KMS-11 (cell line): ENCODE measurements at regions not wholly inside any gene's neighbourhood (a gene's known extent, or its start where the extent isn't known, plus 50 kb on each side); places are given as distances from the start of the nearest gene placed in this dataset.

Source experiments
- H2AFZ ChIP-seq: fragments of 200-600 bp; sonication (generic); 2 replicates; pipeline ENCODE4 v1.6.1; 2016; ENCODE audit warnings: antibody characterized with exemption, mixed run types, low read depth
- H3K27ac ChIP-seq: fragments of 200-600 bp; sonication (generic); 2 replicates; pipeline ENCODE4 v1.6.1; 2016; ENCODE audit warnings: mild to moderate bottlenecking, mixed run types
- H3K27me3 ChIP-seq: fragments of 200-600 bp; sonication (generic); 2 replicates; pipeline ENCODE4 v1.6.1; 2017; ENCODE audit warnings: mild to moderate bottlenecking, low read depth, mixed run types, moderate library complexity; ENCODE audit not compliant: insufficient read depth
- H3K36me3 ChIP-seq: fragments of 200-600 bp; sonication (generic); 2 replicates; pipeline ENCODE4 v1.6.1; 2017; ENCODE audit warnings: mild to moderate bottlenecking, mixed run types; ENCODE audit not compliant: insufficient read depth
- H3K4me1 ChIP-seq: fragments of 200-600 bp; sonication (generic); 2 replicates; pipeline ENCODE4 v1.6.1; 2016; ENCODE audit warnings: mild to moderate bottlenecking, low read depth, mixed run types; ENCODE audit not compliant: poor library complexity, severe bottlenecking
- H3K4me2 ChIP-seq: fragments of 200-600 bp; sonication (generic); 2 replicates; pipeline ENCODE4 v1.7.0; 2016; ENCODE audit warnings: mild to moderate bottlenecking, mixed run types
- H3K4me3 ChIP-seq: fragments of 200-600 bp; sonication (generic); IDR thresholded peaks from 2 replicates; pipeline ENCODE4 v1.6.1; 2017; ENCODE audit warnings: low read depth, low read length, mixed read lengths; ENCODE audit not compliant: insufficient read depth
- H3K79me2 ChIP-seq: fragments of 200-600 bp; sonication (generic); 2 replicates; pipeline ENCODE4 v1.6.1; 2016; ENCODE audit warnings: low read depth, mixed run types; ENCODE audit not compliant: insufficient read depth
- H3K9ac ChIP-seq: fragments of 200-600 bp; sonication (generic); 2 replicates; pipeline ENCODE4 v1.6.1; 2016; ENCODE audit warnings: mild to moderate bottlenecking, mixed run types
- H4K20me1 ChIP-seq: fragments of 200-600 bp; sonication (generic); 2 replicates; pipeline ENCODE4 v1.6.1; 2016; ENCODE audit warnings: mild to moderate bottlenecking, mixed run types; ENCODE audit not compliant: insufficient read depth
- CTCF ChIP-seq: fragments of 200-600 bp; sonication (generic); conservative IDR thresholded peaks from 2 replicates; pipeline ENCODE4 v1.6.1; 2017; ENCODE audit warnings: low read depth, mild to moderate bottlenecking, antibody characterized with exemption, low read length, moderate library complexity, mixed read lengths

- Histone ChIP-seq H3K4me1 (peaks cover 12% of the 10 kb centered on the region), H3K4me2 (no peak overlapping the region), H3K79me2 (no peaks in the 10 kb centered on the region), H3K9ac (no peak overlapping the region), H3K36me3 (no peaks in the 10 kb centered on the region), H3K27me3 (no peaks in the 10 kb centered on the region), H4K20me1 (no peaks in the 10 kb centered on the region), H2AFZ (no peak overlapping the region), H3K27ac (no peak overlapping the region), H3K4me3 (no peak overlapping the region)
- TF ChIP-seq CTCF = no peak
These were observed 352.1 kb upstream of the SLITRK1 start for GRCh38 chr13:84234416-84234815.

GRCh38 chr13:84230568-84230967 is 348.3 kb upstream of the SLITRK1 start:
- no peak overlapping the region for H3K4me3 ChIP-seq
- no peaks in the 10 kb centered on the region for H3K4me1 ChIP-seq
- no peak overlapping the region for H3K9ac ChIP-seq
- no peak overlapping the region for H3K4me2 ChIP-seq
- no peaks in the 10 kb centered on the region for H3K27me3 ChIP-seq
- H3K79me2 ChIP-seq = no peaks in the 10 kb centered on the region
- H2AFZ ChIP-seq = no peak overlapping the region
- no peaks in the 10 kb centered on the region for H4K20me1 ChIP-seq
- TF ChIP-seq CTCF = no peak
- no peak overlapping the region for H3K27ac ChIP-seq
- H3K36me3 ChIP-seq = no peaks in the 10 kb centered on the region

GRCh38 chr13:84211048-84211447 is 328.8 kb upstream of the SLITRK1 start:
- TF ChIP-seq CTCF = no peak
- no peaks in the 10 kb centered on the region for H3K36me3 ChIP-seq
- H3K9ac ChIP-seq = no peak overlapping the region
- H3K27me3 ChIP-seq = no peaks in the 10 kb centered on the region
- H3K4me3 ChIP-seq = no peak overlapping the region
- H4K20me1 ChIP-seq = no peaks in the 10 kb centered on the region
- no peak overlapping the region for H3K27ac ChIP-seq
- no peaks in the 10 kb centered on the region for H3K4me1 ChIP-seq
- no peak overlapping the region for H2AFZ ChIP-seq
- H3K4me2 ChIP-seq = no peak overlapping the region
- H3K79me2 ChIP-seq = no peaks in the 10 kb centered on the region

- no peaks in the 10 kb centered on the region for H3K36me3 ChIP-seq
- no peaks in the 10 kb centered on the region for H3K4me1 ChIP-seq
- no peak overlapping the region for H3K4me2 ChIP-seq
- no peak overlapping the region for H3K27ac ChIP-seq
- no peak overlapping the region for H3K4me3 ChIP-seq
- no peaks in the 10 kb centered on the region for H4K20me1 ChIP-seq
- TF ChIP-seq CTCF = no peak
- H3K27me3 ChIP-seq = no peaks in the 10 kb centered on the region
- H3K79me2 ChIP-seq = no peaks in the 10 kb centered on the region
- H3K9ac ChIP-seq = no peak overlapping the region
- H2AFZ ChIP-seq = no peak overlapping the region
These were observed 326.1 kb upstream of the SLITRK1 start for GRCh38 chr13:84208246-84208910.
